Activated CD8-positive, alpha-beta memory T cell treated with anti-CD3 and anti-CD28 coated beads, Interleukin-2, amount 50 U/mL, for 24 hours (primary cell): ENCODE measurements at regions not wholly inside any gene's neighbourhood (a gene's known extent, or its start where the extent isn't known, plus 50 kb on each side); places are given as distances from the start of the nearest gene placed in this dataset.
"Not testable (repeated sequence)": the region's sequence is repeated elsewhere in the genome, so short reads cannot be mapped to it uniquely, and the experiment has no call there.

Source experiments
- DNase-seq: peaks from one replicate; pipeline ENCODE4 v3.0.0-alpha.2; 2020; ENCODE audit errors: extremely low read depth

DNA sequence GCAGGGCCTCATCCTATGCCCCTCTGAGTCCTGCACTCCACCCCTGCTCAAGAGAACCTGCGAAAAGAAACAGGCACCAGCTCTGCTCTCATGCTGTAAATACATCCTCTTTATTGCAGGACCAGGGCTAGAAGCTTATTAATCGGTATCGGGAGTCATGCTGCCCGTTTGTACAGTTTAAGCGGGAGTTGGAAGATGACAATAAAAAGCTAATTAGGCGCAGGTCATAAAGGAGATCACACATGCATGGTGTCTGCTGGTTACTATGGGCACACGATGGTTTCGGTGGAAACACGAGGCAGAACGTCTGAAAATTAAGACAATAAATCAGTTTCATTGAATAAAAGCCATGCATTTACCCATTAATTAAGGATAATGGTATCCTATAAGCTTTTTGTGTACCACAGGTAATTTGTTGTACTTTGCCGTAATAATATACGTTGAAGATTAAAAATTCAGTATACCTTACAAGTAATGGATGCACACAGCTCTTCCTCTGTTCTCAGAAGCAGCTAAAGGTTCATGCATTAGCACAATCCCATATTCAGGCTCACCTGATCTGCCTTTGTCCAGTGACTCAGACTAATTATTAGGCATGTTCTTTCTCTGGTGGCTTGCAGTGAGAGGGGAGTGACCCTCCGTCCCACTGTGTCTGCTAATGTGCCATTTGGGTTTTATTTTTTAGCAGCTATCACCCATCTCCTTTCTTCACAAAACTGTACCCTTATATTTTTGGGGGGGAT lies 406.0 kb downstream of the TSHZ3 start:
- no peak for DNase-seq

DNA sequence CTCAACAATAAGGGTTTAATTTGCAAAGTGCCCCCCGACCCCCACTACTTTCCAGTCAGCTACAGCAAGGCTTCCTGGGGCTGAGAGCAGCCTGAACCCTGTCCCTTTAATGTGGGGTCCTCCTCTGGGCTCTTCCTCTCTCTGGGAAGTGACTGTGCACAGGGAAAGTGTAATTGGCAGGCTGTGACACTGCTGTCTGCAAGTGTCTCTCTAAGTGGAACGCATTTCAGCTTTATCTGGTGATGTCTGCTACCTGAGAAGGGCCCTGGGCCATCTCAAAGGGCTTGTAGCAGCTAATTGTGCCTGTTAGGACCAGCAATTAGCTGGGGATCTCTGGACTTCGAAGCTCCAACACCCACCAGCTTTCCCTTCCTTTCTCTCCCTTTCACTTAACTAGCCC lies 406.6 kb downstream of the TSHZ3 start:
- no peak for DNase-seq

DNA sequence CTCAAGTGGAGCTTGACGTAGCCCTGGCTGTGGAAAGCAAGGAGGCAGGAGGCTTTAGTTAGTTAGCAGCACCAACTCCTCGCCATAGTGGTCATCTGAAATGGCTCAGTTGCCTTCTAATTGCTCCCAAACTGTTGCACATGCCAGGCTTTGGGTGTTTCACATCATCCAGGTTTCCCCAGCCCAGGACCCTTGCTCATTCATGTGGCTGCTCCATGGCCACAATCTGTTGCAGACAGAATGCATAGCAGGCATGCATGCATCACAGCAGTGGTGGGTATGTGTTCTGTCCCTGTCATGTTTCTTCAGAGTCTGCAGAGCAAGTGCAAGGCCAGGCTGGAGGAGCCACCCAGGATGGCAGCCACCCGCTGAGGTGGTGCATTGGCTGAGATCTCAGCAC lies 407.6 kb downstream of the TSHZ3 start:
- DNase-seq = no peak

DNA sequence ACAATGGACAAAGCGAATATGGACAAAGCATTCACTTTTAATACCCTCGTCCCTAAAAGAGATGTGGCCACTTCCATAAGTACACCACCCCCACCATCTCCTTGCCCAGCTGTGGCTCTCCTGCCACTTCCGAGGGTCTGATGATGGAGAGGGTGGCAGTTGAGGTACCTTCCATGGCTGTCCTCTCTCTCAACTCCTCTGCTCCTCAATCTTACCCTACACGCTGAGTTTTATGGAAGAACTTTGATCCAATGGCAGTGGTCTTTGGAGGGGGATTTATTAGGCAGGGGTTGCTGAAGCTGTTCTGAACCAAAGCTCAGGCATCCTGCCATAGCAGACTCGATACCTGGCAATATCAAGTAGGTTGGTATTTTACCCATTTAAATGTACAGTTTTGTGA lies 413.0 kb downstream of the TSHZ3 start:
- DNase-seq = no peak

DNA sequence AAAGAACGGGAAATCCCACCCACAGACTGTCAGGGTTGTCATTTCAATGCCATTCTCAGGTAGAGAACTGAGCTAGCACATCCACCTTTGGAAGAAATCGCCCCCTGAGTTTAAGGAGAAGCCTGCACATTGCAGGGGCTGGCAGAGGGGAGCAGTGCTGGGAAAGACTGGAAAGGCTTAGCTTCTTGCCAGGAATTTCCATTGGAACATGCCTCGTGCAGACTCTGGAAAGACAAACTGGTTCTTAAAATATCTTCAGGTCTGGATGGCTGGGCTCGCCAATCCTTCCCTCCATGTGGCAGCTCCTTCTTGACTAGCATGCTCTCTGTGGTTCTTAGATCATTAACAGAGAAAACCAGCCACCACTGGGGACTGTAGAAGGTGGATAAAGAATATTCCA lies 414.1 kb downstream of the TSHZ3 start:
- DNase-seq = no peak

DNA sequence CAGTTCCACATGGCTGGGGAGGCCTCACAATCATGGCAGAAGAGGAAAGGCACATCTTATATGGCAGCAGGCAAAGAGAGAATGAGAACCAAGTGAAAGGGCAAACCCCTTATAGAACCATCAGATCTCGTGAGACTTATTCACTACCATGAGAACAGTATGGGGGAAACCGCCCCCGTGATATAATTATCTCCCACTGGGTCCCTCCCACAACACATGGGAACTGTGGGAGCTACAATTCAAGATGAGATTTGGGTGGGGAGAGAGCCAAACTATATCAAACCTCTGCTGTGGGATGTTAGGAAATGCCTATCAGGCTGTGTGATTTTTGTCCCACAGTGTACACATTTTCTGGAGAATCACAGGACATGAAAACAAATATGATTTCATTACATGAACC lies 415.8 kb downstream of the TSHZ3 start:
- DNase-seq = not testable (repeated sequence)

DNA sequence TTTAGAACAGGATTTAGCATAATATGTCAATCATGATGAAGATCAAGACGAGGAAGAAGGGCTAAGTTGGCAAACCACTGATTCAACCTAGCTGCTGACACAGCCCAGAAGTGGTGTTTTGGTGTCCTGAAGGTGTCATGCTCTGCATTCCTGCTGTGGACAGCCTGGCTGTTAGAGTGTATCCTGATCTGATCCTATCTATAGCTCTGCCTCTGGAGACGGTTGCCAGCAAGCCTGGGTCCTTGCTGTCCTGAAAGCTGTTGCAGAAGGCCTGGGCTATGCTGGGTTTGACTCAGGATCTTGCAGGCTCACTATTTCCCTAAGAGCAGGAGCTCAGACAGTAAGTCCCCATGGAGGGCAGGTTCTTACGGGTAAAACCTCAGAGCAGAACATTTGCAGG lies 416.4 kb downstream of the TSHZ3 start:
- no peak for DNase-seq

DNA sequence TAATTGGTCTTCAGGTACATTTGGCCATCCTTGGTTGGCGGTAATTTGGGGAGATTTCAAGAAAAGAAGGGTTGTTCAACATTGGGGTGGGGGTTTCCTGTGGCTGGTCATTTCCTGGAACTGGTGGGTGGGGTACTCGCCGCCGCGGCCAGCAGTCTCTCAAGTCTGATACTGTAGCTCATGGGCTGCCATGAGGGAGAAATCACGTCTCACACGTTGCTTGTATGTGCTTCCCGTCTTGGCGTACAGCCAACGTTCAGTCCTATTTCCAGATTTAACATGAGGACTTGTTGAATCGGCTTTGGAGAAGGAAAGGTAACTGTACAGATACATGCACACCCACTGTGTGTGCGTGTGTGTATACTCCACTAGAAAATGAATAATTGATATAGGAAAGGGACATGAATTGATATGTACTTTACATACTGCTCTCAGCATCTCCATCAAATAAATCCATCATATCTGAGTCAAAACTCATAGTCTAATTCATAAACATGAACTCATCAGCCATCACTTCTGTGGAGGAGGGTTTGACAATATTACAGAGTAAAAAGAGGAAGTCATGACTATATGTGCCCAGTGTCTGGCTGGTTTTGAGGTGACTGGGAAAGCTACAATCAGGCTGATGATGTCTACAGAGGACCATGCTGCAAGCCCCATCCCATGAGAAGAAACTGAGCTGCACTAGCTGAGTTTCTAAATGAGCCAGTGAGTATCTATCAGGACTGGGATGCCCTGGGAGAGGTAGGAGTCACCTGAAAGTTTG lies 418.1 kb downstream of the TSHZ3 start:
- DNase-seq = no peak

DNA sequence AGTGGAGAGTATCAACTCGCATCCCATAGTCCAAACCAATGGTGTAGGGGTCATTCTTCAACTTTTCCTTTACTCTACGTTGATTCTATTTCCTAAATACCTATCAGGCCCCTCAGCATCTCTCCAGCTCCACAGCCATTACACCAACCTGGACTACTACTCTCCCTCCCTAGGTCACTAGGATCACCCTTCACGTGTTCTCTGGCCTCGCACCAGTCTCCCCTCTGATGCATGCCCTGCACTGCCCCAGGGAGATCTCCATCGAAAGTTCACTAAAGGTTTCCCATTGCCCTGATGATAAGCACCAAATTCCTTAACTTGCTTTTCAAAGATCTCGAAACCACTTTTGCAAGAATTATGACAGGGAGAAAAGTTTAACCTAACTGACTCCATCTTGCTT lies 421.5 kb downstream of the TSHZ3 start:
- DNase-seq = no peak

DNA sequence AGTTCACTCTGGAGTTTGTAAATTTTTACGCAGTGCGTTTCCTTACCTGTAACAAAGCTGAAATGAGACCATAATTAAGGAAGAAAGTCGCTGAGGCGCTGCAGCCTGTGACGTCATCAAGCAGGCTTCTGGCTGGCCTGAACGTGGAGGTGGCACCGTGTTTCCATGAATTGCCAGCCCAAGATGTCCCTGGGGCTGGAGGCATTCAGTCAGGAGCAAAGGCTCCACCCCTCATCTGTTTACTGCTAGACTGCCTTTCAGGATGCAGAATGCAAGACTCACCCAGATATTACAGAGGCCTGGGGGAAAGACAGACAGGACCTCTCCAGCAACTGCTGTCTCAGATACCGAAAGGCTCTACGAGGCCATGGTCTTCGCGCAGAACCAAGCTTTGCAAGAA lies 424.6 kb downstream of the TSHZ3 start:
- no peak for DNase-seq

DNA sequence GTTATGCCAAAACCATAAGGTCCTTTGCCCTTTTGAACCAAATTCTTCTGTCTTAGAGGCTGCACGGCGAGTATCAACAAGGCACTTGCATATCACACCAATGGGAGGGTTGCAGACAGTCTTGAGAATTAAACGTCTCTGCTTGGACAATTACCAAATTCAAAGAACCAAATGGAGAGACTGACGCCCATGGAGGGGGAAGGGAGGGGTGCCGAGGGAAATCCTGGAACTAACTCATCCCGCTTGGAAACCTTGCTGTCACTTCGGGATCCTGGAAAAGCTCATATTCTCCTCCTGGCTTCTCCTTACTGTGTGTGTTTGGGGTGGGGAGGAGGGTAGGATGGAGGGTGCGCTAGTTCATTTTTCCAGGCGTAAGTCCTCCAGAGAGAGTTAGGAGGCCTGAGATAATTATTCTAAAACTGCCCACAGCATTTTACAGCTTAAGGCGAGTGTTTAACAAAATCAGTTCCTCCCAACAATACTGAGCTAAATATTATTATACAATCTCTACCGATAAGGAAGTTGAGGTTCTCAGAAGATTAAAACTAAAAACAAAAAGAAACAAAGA lies 425.1 kb downstream of the TSHZ3 start:
- no peak for DNase-seq

DNA sequence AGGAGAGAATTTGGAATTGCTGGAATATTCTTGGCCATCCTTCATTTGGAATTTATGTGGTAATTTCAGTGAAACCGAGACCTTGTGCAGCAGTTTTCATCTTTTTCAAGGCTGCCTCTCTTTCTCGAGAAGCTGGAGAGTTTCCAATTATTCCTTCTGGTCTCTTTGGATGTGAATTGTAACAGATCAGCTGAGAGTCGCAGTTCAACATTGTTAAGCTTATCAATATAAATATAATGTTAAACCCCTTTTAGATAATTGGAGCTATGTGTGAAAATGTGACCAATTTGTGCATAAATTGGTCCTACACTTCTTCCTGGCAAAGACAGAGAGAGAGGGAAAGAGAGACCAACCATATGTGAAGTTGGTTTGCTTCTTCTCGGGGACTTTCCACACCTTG lies 425.6 kb downstream of the TSHZ3 start:
- DNase-seq = no peak

DNA sequence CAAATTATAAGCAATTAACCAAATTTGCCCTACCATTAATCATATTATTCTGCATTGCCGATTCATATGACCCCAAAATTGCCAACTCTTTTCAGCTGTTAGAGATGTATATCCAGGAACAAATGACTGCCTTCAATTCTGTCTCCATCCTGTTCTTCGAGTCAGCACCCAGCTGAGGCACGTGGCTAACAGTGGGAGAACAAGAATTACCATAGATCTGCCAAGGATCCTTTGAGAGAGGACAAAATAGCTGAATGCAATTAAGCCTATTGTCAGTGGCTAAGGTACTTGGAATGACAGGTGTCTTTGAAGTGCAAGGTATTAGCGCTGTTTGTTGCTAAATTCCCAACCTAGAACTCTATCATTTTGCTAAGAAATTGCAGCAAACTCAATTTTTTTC lies 426.1 kb downstream of the TSHZ3 start:
- no peak for DNase-seq

DNA sequence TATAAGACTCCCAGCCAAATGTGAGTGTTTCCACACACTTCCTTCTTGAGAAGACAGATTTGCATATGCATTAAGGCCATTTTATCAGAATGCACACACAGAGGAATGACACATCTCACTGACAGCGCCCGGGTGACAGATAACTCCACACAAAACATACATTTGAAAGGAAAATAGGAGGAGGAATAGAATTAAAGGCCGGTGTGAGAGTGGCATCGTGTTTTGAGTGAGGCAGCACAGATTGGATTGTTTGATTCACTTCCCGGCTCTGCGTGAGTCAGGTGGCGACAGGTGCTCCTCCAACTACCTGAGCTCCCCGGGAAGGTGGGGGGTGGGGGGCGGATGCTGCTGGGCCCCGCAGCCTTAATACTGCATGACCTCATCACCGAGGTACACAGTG lies 429.0 kb downstream of the TSHZ3 start:
- DNase-seq = no peak

DNA sequence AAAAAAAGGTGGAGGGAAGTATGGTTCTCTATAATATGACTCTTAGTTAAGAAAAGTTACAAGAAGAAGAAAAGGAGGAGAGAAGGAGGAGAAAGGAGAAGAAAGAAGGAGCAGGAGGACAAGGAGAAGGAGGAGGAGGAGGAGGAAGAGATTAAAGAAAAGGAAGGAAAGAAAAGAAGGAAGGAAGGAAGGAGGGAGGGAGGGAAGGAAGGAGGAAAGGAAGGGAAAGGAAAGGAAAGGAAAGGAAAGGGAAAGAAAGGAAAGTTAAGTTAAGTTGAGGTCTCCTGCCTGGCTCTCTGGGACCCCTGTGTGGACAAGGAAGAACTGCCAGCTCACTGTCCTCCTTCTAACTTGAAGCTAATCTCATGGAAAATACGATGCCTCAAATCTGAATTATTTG lies 429.5 kb downstream of the TSHZ3 start:
- no peak for DNase-seq

DNA sequence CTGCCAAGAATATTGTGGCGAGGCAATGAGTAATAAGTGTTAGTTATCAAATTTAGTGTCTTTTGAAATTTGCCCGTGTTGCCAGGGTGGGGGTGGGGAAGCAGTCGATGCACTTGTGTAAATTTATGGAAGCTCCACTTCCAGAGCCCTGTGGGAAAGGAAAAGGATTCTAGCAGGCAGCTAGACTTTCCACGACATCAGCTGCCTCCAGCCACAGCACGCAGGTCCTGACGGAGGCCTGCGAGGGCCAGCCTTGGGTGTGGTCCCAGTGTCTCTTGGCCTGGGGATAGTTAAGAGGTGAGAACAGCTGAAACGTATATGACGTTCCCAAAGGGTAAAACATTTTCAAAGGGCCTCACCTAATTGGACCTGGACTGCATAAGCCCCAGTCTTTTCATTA lies 433.0 kb downstream of the TSHZ3 start:
- no peak for DNase-seq

DNA sequence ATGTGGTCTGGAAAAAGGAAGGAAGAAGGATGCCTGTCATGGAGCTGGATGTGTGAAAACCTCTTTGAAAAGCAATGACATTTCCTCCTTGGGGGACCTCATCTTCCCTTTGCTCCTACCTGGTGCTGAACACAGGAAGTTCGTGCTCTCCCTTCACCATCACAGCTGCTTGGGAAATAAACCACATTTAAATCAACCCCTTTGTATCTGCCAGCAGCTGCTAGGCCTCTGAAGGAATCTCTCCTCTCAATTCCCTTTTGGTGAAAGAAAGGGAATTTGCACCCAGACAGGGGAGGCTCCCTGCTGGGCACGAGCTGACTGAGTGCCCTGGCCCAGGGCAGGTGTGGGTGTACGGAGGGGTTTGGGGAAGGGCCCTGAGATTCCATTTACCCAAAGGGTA lies 437.7 kb downstream of the TSHZ3 start:
- DNase-seq = no peak

DNA sequence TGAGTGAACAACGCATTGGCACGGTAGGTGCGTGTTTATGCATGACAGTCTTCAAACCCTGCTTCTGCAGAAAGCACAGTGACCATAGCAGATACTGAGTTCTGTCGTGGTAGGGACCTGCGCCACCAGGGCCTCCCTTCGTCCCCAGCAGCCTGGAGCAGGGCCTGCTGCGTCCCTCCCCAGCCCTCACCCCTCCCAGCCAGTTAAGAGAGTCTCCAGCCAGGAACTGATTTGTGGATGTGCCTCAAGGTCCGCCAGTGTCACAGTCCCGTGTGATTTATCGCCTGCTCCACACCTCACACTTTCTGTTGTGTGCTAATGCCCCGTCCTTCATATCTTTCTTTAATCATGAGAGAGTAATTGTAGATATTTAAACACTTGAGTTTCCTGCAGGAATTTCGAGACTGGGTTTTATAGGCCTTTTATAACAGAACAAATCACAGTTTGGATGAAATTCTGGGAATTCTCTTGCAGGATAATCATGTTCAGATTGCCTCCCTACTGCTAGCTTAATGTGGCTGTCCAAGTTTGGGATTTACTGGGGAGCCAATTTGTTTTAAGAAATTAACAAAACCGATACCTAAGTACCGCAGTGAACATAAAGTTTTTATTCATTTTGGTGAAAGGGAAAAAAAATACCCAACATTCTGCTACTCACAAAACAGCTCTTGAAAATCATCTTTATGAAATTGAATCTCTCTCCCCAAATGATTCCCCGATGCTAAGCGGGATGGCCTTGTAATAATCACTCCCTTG lies 438.6 kb downstream of the TSHZ3 start:
- no peak for DNase-seq

DNA sequence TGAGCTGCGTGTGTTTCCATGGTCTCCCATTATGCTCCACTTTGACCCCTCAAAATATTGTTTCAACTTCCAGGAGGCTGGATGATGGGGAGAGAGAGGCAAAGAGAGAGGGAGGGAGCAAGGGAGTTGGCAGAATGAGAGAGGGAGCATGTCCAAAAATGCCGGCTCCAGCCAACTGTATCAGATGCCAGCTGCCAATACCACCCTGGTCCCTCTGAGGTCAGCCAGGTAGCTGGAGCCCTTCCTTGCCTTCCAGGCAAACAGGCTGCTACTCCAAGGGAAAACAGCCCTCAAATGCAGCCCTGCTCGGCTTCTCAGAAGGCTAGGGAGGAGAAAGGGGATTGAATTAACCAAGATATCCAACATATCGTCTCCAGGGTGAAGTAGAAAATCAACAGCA lies 440.0 kb downstream of the TSHZ3 start:
- no peak for DNase-seq

DNA sequence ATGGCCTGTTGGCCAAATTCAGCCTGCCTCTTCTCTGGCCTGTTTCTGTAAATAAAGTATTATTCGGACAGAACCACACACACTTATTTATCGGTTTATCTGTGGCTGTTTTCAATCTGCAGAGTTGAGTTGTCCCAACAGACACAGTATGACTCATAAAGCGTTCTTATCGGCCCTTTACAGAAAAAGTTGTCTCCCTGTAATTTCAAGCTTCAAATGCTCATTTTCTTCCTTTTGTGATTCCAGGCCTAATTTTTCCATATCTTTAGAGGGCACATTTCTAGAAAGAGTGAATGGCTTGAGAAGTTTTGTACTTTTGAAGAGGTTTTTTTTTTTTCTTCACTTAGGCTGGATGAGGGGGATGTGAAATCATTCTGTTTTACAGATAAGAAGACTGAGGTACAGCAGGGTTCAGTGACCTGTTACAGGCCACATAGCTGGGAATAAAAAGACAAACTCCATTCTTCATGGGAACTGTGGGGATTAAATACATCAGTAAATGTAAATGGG lies 440.9 kb downstream of the TSHZ3 start:
- DNase-seq = no peak

DNA sequence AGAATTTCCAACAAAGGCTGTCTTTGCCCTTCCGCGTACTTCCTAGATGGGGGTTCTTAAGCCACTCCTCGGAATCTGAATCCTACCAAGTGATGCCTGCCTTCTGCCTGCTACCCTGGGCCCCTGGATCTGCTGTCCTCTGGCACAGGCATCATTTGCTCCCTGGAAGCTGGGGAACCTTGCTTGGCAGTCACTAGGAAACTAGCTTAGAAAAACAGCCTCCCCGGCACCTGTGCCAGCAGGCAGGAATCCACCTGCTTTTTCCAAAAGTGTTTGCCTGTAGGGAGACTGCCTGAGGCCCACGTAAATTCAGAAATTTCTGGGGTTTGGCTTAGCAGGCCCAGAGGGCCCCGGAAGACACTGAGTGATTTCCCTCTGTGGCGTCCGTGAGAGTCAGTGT lies 442.4 kb downstream of the TSHZ3 start:
- DNase-seq = no peak

DNA sequence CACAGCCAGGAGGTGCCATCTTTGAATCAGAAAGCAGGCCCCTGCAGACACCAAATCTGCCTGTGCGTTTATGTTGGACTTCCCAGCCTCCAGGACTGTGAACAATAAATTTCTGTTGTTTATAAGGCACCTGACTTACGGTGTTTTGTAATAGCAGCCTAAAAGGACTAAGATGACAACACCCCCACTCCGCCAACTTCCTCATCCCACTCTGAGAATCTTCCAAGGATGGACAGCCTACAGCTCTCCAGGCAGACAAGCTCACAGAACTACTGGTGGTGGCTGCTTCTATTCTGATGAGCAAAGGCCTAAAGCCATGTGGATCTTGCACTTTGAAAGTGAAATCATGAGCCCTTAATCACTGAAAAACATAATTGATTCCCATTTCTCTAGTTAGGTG lies 449.2 kb downstream of the TSHZ3 start:
- DNase-seq = no peak
